Left lobe of liver (tissue), 2 donors: ENCODE measurements at regions not wholly inside any gene's neighbourhood (a gene's known extent, or its start where the extent isn't known, plus 50 kb on each side); places are given as distances from the start of the nearest gene placed in this dataset.

Experiments used
- ATAC-seq: fragments of 200-7000 bp; cut with Tn5 transposase; one replicate; pipeline ENCODE4 v1.9.1; 2020; ENCODE audit warnings: mild to moderate bottlenecking, moderate library complexity
- DNase-seq: peaks from one replicate; pipeline ENCODE4 v3.0.0-alpha.2; 2020; ENCODE audit warnings: low spot score
- donor health status: DM: no; HTN: no; CAD: no; lungs with moderate emphysema.
- donor health status: DM: no; HTN: yes; CAD: no.

GRCh38 chr4:89438102-89438831 lies 130.7 kb upstream of the GPRIN3 start:
- DNase-seq (no peak), ATAC-seq (peak; percentile 70)

GRCh38 chr4:89434364-89434988 lies 126.9 kb upstream of the GPRIN3 start:
- DNase-seq = no peak

GRCh38 chr4:89427782-89428181 lies 120.2 kb upstream of the GPRIN3 start:
- ATAC-seq (no peak), DNase-seq (no peak)

More at GRCh38 chr4:89434364-89434988, 126.9 kb upstream of the GPRIN3 start:
- peak; percentile 83 for ATAC-seq

DNA sequence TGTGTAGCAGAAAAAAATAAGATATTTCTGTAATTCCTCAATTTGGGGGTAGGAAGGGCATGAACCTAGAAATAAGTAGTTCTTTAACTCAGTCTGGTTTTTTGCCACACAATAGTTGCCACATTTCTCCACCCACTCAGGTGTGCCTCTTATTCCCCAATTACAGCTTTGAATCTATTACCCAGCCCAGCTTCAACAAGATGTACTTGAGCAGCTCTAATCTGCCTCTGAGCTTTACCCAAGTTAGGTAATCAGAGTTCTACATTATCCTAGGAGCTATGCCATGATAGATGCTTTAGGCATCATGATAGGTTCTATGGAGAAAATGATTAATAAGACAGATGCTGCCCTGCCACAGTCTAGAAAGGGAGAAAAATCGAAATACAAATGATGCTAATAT lies 117.4 kb upstream of the GPRIN3 start:
- ATAC-seq (no peak), DNase-seq (no peak)

DNA sequence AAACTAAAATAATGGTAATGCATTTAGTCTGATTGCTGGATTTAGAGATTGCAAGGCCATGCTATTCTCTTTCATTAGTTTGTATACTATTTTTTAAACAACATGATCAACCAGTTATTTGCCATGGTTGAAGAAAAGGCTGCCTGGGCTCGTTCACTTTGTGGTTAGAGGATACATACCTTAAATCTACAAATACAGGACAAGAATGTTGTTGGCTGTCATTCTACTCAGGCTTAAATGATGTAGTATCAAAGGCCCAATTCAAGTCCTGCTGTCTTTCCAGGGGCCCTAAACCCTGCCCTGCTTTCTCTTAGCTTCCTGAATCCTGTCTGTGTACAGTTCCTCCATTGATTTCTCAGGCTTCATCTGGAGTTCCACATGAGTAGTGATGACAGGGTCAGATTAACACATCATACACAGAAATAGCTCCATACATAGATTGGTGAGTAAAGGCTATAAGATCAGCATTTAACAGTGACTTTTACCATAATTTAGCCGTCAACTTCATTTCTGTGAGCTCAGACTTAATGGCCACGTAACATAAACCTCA lies 114.9 kb upstream of the GPRIN3 start:
- DNase-seq (no peak), ATAC-seq (no peak)

- ATAC-seq = no peak
These were observed 112.9 kb upstream of the GPRIN3 start for GRCh38 chr4:89420507-89420906.

DNA sequence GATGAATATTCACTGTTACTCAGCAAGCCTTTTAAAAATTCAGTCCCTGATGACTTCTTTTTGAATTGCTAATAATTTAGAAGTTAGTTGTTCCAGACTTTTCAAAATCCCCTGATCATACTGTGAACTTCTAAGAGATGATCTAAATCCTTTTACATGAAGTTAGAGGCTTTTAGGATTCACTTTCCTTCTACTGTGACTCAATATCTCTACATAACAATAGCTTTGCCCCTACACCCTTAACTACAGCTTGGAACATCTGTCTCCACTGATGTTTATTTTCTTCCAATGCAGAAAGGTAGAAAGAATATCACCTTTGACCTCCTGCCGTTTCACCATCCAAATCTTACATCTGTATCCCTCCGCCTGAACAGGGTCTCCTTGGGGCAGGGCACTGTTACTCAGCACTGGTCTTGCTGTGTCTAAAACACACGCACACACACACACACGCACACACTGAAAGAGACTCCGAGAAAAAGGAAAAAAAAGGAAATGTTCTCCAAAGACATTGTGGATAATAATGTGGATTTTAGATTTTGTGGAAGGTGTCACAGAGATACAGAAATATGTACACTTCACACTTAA lies 111.6 kb upstream of the GPRIN3 start:
- ATAC-seq = no peak
- DNase-seq = no peak

More at GRCh38 chr4:89420507-89420906, 112.9 kb upstream of the GPRIN3 start:
- DNase-seq = no peak

DNA sequence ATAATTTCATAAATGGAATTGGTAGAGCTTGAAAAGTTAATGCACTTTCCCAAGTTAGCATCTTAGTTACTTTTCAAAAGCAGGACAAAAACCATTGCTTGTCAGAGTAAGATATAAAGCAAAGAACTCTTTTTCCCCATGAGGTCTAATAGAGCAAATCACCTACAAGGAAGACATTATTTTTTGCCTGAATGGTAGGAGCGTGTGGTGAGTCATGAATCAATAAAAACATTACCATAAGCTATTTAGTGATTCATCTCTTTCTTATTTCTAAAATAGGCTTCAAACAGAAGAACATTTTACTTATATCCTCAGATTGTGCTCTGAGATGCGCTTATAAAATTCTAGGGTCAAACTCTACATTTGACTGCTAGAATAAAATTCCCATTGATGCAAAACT lies 109.4 kb upstream of the GPRIN3 start:
- DNase-seq (no peak), ATAC-seq (no peak)

- DNase-seq = no peak
- ATAC-seq = no peak
These were observed 105.9 kb upstream of the GPRIN3 start for GRCh38 chr4:89413518-89413917.

GRCh38 chr4:89411539-89412309 lies 104.1 kb upstream of the GPRIN3 start:
- ATAC-seq (no peak), DNase-seq (no peak)

DNA sequence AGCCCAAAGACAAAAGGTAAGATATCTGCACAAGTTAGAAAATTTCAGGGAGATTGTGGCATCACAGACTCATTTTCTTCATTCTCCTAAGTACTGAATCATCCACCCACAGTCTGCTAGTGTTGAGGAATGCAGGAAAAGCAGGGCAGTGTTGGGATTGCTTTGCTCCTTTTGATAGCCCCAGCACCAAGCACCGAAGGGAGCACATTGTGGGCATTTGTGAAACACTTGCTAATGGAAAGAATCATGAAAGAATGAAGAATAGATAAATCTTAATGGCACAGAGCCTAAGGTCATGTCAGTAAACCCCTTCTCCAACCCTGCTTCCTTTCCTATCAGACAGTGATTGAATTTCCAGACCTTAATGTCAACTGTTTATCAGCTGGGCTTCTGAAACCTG lies 103.1 kb upstream of the GPRIN3 start:
- ATAC-seq (no peak), DNase-seq (no peak)

- no peak for ATAC-seq
- no peak for DNase-seq
These were observed 96.9 kb upstream of the GPRIN3 start for GRCh38 chr4:89404530-89404929.

- DNase-seq (no peak), ATAC-seq (no peak)
These were observed 96.2 kb upstream of the GPRIN3 start for GRCh38 chr4:89403826-89404225.

DNA sequence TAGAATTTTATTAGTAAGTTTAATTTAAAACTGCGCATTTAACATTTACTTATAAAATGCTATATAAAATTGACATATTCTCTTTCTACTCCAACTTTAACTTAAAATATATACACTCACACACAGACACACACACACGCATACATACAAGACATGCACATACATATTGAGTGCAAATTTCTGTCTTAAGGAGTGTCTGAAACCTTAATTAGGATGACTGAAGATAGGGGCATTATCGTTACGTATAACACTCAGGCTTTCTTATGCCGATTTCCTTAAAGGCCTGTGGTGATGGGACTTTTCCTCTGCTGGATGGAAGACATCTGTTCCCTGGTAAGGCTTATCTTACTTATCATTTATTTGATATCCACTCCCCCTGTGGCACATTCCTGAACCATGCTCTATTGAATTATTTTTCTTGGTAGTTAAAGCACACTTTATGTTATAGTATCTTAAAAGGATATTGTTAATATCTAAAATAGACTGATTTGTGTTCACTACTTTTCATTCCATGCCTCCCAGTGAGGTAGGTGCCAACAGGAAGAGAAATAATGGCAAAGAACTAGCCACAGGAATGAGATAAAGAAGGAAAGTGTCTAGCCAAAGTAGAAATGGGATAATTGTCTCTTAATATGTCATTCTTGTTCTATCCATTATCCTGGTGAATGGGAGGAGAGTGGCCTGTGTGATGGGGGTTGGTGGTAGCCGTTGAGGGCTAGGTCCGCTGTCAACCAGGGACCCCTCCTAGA lies 92.9 kb upstream of the GPRIN3 start:
- no peak for DNase-seq
- ATAC-seq = no peak

DNA sequence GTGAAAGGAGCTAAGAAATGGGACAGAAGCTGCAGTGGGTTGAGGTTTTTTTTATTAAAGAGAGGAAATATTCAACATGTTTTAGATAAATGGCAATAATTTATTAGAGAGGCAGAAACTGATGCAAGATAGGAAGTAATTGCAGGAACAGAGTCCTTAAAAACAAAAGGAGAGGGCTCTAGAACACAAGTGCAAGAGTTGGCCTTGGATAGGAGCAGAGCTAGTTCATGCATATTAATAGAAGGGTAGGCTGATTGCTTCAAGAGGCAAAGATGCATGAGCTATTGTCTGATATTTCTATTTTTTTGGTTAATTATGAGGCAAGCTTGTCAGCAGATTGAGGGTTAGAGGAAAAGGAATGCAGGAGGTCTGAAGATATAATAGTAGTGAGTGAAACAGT lies 91.0 kb upstream of the GPRIN3 start:
- ATAC-seq (no peak), DNase-seq (no peak)

- DNase-seq (no peak), ATAC-seq (no peak)
These were observed 90.5 kb upstream of the GPRIN3 start for GRCh38 chr4:89398146-89398545.

DNA sequence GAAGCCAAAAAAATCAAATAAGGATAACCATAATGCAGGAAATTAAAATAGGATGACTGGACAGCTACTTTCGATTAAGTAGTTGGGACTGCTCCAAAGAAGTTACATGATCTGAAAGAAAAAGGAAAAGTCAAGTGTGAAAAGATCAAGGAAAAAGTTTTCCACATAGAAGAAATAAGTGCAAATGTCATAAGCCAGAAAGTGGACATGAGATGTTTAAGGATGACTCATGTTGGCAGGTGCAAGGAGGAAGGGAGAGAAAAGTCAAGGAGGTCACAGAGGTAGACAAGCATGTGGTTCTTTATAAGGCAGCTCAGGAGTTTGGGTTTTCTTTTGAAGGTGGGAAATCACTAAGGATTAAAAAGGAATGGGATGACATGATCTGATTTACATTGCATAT lies 89.8 kb upstream of the GPRIN3 start:
- DNase-seq (no peak), ATAC-seq (no peak)

DNA sequence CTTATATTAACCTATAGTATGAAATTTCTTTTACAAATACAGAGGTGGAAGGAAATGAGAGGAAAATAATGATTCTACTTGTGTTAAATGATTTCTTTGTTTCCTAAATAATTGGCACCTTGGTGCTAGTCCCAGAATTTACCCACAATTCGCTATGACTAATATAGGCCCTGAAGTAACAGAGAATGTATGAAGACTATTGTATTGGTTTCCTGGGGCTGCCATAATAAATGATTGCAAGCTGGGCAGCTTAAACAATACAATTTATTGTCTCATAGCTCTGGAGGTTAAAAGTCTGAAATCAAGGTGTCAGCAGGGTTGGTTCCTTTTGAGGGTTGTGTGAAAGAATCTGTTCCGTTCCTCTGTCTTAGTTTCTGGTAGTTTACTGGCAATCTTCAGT lies 74.8 kb upstream of the GPRIN3 start:
- ATAC-seq = no peak

DNA sequence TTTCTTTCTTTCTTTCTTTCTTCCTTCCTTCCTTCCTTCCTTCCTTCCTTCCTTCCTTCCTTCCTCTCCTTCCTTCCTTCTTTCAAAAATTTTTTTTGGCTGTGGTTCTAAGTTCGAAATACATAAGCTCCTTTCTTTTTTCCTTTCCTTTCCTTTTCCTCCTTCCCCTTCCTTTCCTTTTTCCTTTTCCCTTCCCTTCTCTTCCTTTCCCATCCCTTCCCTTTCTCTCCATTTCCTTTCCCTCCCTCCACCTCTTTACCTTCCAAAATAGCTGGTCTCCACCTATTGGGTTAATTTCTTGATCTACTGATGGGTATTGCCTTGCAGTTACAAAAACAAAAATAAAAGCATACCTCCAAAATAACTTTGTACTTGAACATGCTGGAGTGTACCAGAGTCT lies 73.4 kb upstream of the GPRIN3 start:
- no peak for ATAC-seq
- DNase-seq = no peak

More for the DNA sequence above, 74.8 kb upstream of the GPRIN3 start:
- no peak for DNase-seq

DNA sequence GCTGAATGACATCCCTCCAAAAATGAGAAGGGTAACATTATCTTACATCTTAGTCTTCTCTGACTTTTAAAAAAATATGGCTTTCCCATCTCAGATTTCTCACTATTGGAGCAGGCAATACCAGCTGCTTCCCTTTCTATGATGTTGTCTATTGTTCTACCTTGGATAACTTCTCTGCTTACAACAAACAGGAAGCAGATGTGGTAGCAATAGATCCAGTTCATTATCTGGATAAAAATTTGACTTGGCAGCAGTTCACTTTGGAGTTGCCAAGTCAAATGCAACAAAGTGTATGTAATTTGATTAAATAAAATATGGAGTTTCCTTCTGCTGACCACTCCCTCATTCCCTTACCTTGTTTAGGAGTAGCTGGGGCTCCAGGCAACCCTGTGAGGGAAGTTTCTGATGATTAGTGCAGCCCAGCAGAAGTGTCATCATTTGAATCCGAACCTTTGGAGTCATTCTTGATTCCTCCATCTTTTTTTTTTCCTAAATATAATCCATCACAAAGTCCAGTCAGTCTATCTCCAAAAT lies 72.0 kb upstream of the GPRIN3 start:
- ATAC-seq (no peak), DNase-seq (no peak)
